GM21515 (cell line): ENCODE measurements at regions not wholly inside any gene's neighbourhood (a gene's known extent, or its start where the extent isn't known, plus 50 kb on each side); places are given as distances from the start of the nearest gene placed in this dataset.

Source experiments
- ATAC-seq: cut with Tn5 transposase; IDR thresholded peaks from one replicate; pipeline ENCODE4 v1.9.1; 2021; ENCODE audit not compliant: unreplicated experiment

DNA sequence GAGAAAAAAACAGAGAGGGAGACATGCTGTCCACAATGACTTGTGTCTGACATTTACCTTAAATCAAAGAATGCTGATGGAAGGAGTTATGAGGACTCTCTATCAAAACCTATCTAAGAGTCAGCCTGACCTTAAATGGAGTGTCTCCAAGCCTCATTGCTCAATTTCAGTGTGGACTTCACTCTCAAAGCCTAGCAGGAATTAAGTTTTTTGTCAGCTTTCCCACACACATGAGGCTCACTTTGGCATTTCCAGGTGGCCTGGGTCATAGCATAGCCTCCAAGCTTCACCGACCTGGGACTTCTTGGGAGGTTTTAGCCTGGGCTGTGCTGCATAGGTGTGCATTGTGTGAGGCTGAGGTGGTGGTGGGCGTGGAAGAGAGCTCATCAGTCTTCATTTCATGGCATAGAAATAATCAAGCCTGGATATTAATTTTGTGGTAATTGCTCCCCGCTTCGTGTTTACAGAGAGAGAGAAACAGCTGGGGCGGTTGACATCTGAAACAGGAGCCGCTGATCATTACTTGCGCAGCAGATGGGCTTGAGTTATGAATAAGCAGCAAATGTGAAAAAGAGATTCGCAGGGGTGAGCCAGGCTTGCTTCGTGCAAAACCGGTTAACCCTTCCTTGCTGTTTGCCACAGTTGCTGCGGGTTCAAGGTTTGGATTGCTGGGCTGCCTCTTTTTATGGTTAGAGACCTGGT, 647.8 kb downstream of the INHBA start:
- ATAC-seq = no peak

DNA sequence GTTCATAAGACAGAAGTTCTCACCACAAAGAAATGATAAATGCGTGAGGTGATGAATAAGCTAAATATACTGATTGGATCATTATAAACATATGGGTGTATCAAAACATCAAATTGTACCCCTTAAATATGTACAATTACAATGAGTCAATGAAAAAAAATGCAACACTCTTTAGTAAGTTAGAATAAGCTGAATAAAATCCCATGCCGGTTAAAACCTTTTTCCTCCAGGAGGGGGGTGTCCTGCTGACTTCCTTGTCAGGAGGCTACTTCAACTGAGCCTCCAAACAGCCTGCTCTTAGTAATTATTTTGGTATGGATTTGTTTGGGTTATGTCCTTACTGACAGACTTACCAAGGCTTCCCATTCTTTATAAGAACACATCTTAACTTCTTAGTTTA, 649.1 kb downstream of the INHBA start:
- no peak for ATAC-seq

DNA sequence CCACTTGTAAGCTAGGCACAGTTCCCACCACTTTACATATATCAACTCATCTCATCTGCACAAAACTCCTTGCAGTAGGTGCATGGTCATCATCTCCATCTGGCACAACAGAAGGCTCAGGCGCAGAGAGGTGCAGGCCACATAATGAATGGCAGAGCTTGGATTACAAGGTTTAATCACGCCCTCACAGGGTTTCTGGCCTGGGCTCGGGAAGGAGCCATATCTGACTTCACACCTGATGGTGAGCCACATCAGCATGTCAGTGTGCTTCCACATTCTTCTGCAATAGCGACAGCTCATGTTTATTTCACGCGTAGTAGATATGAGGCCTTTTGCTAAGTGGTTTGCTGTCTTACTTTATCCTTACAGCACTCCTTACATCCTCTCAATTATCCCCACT, 650.2 kb downstream of the INHBA start:
- no peak for ATAC-seq

DNA sequence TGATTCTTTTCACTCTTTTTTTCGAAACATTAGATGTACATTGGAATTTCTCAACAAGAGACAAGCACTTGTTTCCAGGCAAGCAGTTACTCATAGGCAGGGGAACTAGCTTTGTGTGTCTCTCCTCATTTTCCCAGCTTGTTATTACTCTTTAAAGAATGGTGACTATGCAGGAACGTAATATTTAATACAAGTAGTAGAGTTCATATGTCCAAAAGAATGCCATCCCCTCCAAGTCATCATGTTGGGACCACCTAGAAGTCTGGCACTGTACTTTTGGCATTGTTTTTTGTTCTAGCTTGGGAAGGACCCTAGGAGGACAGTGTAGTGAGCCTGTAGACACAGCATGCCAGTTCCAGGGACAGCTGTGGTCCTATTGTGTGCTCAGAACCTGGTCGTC, 650.7 kb downstream of the INHBA start:
- no peak for ATAC-seq

DNA sequence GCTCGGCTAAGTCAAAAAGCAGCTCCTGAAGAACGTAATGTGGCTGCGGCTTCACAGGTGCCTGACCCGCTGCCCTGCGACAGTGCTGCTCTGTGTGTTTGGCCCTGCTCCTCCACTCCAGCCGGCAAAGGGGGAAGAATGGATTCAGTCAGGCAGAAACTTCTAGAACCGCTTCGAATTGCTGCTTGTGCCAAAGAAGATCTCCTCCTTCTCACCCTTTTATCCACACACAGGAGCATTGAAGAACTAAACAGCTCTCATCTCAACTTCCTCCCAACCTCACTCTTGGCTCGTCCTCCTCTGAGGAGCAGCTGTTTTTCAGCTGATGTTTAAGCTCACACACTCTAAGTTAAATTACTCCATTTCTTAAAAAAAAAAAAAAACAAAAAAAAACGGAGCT, 651.4 kb downstream of the INHBA start:
- ATAC-seq = no peak

DNA sequence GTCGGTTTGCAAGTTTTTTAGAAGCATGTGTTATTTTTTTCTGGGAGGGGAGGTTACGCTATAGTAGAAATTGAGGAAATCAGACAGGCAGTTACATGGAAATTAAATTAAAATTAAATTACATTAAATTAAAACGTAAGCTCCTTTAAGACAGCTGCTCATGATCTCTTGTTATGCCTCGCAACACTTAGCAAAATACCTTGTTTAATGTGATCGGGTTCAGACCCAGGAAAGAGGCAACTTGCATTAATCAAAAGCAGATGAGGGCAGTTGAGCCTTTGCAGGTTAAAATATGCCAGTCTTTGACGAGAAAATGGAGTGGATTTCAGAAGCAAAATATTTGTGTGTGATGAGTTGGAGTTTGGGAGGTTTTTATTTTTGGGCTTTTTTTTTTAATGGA, 651.8 kb downstream of the INHBA start:
- no peak for ATAC-seq

DNA sequence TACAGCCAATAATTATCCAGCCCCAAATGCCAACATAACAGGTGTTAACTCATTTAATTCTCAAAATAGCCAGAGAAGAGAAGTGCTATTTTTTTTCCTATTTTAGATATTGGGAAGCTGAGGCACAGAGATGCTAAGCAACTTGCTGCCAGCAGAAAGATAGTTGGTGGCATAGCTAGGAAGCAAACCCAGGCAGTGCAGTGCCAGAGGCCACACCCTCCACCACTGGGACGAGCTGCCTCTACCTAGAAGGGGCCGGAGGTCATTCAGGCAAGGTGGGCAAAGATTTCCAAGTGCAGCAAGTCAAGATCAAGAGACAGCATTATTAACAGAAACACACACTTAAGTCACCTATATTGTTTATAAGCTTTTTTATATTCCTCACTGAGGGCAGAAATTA, 654.1 kb downstream of the INHBA start:
- no peak for ATAC-seq

DNA sequence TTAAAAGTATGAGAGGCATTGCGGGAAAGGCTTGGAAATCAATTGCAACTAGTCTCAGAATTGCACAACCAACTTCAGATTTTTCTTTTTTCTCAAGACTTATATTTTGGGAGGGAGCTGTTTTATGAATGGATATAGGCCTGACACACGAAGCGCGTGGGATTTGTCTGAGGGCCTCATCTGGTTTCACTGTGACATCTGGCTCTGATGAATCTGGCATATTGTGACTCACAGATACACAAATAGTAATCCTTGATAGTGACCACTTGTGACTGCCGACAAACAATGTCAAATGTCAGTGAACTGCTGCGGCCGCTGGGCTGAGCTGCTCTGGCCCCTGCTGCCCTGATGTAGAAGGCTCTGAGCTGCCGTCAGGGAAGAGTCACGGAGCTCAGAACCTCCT, 655.1 kb downstream of the INHBA start:
- ATAC-seq = no peak

DNA sequence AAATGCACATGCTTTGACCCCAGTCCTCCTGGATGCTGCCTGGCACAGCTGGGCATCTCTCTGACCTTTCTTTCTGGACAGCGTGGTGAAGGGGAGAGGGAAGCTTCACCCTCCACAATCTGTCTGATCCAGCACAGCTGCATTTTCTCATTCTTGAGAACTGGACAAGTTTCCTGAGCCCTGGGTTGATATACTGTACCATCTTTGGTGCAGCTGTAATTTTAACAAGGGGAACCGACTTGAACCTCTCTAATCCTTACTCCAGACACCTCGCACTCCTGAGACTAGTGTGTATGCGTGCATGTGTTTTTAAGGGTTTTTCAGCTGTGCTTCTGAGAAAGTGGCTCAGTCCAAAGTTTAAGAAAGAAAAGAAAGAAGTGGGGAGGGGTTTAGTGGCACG, 655.7 kb downstream of the INHBA start:
- ATAC-seq = no peak

DNA sequence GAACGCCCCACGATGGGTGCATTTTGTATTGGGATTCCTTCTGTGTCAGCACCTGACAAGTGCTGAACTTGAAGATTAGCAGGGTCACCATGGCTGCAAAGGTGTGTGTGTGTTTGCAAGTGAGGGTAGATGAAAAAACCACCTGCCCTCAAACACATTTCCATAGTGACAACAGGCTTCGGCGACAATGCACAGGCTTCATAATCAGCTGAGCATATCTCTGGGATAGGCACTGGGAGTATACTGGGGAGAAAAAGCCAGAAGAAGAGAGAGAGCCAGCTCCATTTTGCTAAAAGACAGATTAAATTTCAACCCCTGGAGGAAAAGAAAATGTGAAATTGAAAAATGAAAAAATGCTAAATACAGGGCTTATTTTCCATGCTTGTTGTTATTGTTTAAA, 656.1 kb downstream of the INHBA start:
- no peak for ATAC-seq

DNA sequence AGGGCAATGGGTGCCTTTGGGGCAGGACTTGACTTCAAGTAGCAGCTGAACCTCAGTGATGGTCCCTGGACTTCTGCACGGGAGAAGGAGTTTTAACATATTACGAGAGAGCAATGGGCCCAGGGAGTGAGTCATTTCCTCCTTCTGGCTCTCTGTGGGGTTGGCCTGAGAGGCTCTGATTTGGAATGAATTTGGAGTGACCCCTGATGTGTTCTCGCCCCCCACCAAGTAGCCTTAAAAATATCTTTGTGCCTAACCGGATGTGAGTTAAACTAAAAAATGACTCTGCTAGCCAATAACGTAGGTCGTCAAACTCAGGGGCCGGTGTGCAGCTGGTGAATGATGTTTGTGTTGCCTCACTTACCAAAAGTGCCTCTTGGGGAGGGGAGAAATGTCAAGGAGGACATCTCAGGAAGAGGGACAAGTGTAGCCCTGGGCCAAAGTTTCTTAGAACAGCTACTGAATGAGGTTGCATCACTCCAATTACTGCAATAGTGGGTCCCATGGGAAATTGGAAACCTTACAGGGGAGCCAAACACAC, 656.6 kb downstream of the INHBA start:
- no peak for ATAC-seq

DNA sequence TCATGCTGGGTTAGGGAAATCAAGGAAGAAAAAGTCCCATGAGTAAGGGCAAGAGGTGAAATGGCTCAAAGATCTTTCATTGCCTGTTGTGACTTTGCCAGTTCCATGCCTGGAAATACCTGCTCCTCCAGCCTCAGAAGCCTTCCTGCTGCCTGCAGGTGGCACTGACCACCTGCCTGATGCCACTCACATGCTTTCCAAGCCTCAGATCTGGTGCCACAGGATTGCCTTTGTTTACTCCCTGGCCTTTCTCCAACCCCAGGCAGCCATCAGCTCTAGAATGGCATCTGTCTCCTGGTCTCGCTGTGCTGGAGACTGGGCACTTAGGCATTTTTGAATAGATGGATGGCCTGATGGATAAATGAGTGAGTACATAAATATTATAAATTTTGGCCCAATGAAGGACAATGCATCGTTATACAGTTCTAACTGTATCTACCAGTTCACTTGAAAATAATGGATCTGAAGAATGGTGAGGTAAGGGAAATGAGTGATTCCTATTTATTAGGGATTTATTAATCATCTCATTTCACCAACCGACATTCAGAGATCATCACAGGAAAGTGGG, 657.2 kb downstream of the INHBA start:
- ATAC-seq = no peak

DNA sequence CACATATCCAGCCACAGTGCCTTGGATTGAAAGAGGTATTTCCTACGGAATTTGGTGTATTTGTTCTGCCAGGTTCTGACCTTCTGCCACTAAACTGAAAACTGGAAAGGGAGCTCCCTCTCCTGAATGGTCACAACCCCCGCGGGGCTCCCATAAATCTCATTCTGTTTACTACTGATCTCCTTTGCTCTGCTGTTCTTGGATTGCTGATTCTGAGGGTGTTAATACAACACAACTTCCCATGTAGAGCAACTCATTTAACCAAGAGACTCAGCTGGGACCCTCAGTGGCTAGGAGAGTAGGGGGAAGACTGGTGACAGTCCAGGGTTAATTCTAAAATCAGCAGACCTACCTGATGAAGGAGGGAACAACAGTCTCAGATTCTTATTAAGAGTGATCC, 662.9 kb downstream of the INHBA start:
- ATAC-seq = no peak

DNA sequence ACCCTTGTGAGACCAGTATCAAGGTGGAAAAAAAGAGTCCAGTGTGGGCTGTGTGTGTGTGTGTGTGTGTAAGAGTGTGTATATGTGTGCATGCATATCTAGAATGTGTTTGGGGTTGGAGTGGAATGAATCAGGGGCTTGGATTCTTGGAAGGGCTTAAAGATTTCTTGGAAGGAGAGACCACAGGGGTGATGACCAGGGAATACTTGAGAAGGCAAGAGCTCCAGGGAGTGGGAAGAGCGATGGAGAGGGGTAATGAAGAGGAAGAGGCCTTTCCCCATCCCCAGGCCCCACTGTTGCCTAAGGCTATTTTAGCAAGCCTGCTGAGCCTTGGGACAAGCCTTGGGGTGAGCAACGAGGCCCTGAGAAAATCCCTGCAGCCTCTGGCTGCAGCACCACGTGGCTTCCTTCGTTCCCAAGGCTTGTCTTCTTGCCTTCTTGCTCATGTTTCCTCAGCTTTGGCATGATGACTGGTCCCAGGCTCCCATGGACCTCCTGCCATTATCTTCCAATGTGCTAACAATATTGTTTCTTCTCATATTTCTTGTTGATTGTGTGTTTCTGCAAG, 663.4 kb downstream of the INHBA start:
- ATAC-seq = no peak

DNA sequence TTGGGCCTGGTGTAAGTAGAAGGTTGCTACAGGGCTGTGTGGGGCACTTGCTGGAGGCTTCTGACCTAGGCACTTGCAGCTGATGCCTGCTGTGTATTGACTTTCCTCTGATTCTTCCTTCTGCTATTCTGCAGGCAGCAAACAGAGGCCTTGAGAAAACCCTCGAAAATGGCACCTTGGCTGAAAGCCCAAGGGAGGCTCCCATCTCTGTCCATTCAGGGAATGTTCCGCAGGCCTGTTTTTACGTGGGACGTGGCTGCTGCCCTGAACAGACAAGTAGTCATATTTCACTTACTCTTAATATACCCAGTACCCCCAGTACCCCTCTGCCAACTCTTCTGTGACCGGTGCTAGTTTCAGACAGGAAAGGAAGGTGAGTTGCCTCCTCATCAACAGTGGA, 664.7 kb downstream of the INHBA start:
- ATAC-seq = no peak

DNA sequence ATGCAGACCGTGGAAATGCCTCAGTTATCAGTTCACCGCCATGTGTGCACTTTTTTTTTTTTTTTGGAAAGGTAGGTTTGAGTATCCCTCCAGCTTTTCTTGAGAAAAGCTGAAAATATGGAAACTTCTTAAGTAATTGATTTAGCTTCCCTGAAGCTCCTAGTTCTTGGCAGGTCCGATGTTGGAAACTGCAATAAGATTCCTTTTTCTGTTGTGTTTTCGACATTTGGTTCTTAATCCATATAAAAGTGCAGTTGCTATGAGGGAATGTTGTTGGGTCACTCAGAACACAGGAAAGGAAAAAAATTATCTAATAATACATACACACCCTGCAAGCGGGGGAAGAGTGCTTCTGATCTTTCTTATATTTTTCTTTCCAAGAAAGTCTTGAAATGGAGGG, 665.2 kb downstream of the INHBA start:
- no peak for ATAC-seq

DNA sequence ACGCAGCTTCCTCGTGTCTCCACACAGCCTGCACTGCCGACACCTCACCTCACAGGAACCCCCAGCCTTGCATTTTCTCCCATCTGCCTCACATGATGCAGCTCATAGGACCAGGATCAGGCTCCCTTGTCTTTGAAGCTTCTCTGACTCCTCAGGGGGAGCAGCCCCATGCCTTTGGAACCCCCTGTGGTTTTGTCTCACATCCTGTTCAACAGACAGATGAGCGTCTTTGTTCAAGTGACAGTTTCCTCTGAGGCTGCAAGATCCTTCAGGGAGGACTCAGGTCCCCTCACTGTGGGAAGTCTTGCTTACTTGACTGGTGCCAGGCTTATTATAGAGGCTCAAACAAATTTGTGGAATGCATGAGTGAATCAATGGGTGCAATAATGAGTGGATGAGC, 667.1 kb downstream of the INHBA start:
- ATAC-seq = no peak

DNA sequence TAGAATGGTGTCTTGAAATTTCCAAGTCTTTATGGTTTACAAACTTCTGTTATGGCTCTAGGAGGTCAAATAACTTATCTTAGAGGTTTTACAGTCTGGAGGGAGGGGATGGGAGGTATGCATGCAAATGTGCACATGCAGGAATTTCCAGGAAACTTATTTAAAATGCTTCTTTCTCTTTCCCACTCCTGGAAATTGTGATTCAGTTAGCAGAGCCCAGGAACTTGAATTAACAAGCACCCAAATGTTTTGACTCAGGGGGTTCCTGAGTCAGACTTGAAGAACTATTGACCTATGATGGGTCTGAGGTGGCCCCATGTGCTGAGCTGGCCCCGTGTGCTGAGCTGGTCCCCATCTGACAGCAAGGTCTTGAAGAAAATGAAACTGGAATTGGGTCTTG, 669.4 kb downstream of the INHBA start:
- no peak for ATAC-seq

DNA sequence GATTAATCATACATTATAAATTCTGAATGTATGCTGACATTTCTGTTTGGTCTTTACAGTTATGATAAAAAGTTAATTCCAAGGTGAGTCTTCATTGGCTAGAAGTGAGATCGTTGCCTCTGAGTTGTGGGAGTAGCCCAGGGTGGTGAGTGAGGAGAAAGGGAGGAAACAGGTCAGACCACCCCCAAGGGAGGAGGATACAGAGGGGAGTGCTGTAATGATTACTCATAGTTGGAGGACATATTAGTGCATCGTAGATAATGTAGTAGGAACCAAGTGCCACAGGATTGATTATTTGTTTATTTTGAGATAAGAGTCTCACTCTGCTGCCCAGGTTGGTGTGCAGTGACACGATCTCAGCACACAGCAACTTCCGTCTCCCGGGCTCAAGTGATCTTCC, 672.2 kb downstream of the INHBA start:
- no peak for ATAC-seq

DNA sequence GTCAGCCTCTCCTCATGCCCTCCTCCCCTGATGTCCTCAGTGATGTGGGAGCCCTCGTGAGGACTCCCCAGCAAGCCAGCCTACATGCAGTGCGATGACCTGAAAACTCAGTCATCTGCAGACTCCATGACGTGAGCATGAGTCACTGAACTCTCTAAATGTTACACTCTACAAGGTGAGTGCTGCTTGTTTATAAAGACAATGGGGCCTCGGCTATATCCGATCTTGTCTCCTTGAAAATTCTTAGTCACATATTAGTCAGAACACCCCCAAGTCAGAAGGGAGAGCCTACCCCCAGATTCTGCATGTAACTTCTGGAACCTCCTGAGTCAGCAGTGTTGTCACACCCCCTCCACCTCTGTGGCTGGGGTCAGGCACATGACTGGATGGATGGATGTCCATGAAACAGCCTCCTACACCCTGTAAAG, 673.8 kb downstream of the INHBA start:
- ATAC-seq = no peak

DNA sequence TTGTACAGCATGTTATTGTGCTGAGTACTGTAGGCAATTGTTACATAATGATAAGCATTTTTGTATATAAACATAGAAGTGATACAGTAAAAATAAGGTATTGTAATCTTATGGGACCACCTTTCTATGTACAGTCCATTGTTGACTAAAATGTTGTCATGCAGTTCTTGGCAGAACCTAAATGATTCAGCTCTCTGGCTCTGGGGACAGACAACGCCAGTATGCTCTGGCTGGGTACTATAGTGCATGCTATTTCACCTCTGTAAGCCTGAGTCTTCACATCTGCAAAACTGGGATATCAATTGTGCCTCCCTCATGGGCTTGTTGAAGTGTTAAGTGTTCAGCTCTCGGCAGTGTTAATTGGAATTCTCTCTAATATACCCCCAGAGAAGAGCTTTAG, 674.3 kb downstream of the INHBA start:
- ATAC-seq = no peak

DNA sequence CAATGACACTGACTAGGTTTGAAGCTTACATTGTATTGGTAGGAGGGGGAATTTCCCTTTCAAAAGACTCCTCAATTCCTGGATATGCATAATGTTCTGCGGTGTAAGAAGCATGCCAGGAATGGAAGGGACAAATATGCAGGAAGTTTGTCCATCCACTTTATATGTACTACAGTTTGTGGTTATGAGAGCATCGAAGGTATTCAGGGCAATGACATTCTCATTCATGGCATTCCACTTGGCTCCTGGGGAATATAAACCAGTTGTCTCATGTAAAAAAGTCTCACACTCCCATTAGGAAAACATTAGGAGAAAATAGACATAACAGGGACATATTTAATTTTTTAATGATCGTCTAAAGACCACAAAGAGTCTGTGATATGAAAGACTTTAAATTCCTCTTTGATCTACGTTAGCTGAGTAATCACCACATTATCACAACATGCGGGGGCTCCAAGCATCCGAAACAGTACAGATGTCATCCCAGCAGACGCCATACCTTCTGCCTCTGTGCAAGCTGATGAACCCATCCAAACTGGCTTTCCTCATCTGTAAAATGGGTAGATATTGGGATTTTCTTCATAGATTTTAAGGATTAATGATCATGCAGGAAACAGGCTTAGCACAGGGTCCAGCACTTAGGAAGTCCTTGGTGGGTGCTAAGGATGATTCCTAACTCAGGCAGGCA, 675.3 kb downstream of the INHBA start:
- ATAC-seq = no peak
